SU-DHL-6 (cell line): ENCODE measurements at regions not wholly inside any gene's neighbourhood (a gene's known extent, or its start where the extent isn't known, plus 50 kb on each side); places are given as distances from the start of the nearest gene placed in this dataset.

Source experiments
- H2AFZ ChIP-seq: fragments of 200-600 bp; sonication (generic); 2 replicates; pipeline ENCODE4 v1.6.1; 2014; ENCODE audit warnings: low read depth, mild to moderate bottlenecking, moderate library complexity, mixed read lengths, antibody characterized with exemption, low read length; ENCODE audit not compliant: severe bottlenecking
- H3F3A ChIP-seq: fragments of 200-600 bp; shearing (Covaris generic); 2 replicates; pipeline ENCODE4 v1.6.0; 2016; ENCODE audit warnings: antibody characterized with exemption, mild to moderate bottlenecking; ENCODE audit not compliant: insufficient read depth
- H3K27ac ChIP-seq: fragments of 200-600 bp; sonication (generic); 2 replicates; pipeline ENCODE4 v1.5.1; 2016; ENCODE audit warnings: low read depth, mild to moderate bottlenecking, low read length, moderate library complexity, mixed read lengths
- H3K27me3 ChIP-seq: fragments of 200-600 bp; sonication (generic), shearing (Covaris generic); 2 replicates; pipeline ENCODE4 v1.6.0; 2014; ENCODE audit warnings: mild to moderate bottlenecking, low read length
- H3K36me3 ChIP-seq: fragments of 200-600 bp; sonication (generic); 2 replicates; pipeline ENCODE4 v1.6.1; 2014; ENCODE audit warnings: mild to moderate bottlenecking, low read length, mixed read lengths
- H3K4me2 ChIP-seq: fragments of 300-600, 200-600 bp; shearing (Covaris generic), sonication (generic); 2 replicates; pipeline ENCODE4 v1.6.0; 2014; ENCODE audit warnings: low read length, low read depth, mild to moderate bottlenecking; ENCODE audit not compliant: poor library complexity, severe bottlenecking
- H3K4me3 ChIP-seq: fragments of 200-600 bp; sonication (generic); 2 replicates; pipeline ENCODE4 v1.5.1; 2014; ENCODE audit warnings: antibody characterized with exemption, low read length, mild to moderate bottlenecking, mixed read lengths; ENCODE audit not compliant: insufficient read depth, poor library complexity, severe bottlenecking
- H3K79me2 ChIP-seq: fragments of 200-600 bp; sonication (generic); 2 replicates; pipeline ENCODE4 v1.6.1; 2014; ENCODE audit warnings: mild to moderate bottlenecking, low read length, moderate library complexity; ENCODE audit not compliant: insufficient read depth
- H3K9ac ChIP-seq: fragments of 200-600 bp; sonication (generic); 2 replicates; pipeline ENCODE4 v1.7.0; 2014; ENCODE audit warnings: mild to moderate bottlenecking, low read length
- H3K9me2 ChIP-seq: fragments of 200-600 bp; sonication (generic); replicated peaks from 2 replicates; pipeline ENCODE4 v1.6.1; 2014; ENCODE audit warnings: low read length; ENCODE audit not compliant: insufficient read depth
- H3K9me3 ChIP-seq: fragments of 200-600 bp; sonication (generic); 2 replicates; pipeline ENCODE4 v1.6.1; 2014; ENCODE audit warnings: low read length, mixed read lengths; ENCODE audit not compliant: insufficient read depth
- H4K20me1 ChIP-seq: fragments of 200-600 bp; sonication (generic); 2 replicates; pipeline ENCODE4 v1.6.1; 2014; ENCODE audit warnings: low read depth, mild to moderate bottlenecking, antibody characterized with exemption, low read length, moderate library complexity, mixed read lengths
- EZH2phosphoT487 ChIP-seq: fragments of 200-600 bp; sonication (generic), shearing (Covaris generic); conservative IDR thresholded peaks from 2 replicates; pipeline ENCODE4 v1.6.1; 2018; ENCODE audit warnings: mild to moderate bottlenecking, antibody characterized with exemption, low read length, moderate library complexity, mixed read lengths
- TF ChIP-seq, protein P1 (sequence below): fragments of 200-600 bp; sonication (generic); IDR thresholded peaks from one replicate; pipeline ENCODE4 v1.5.1; 2017; ENCODE audit warnings: antibody characterized with exemption, mild to moderate bottlenecking, low read length, moderate library complexity; ENCODE audit not compliant: insufficient read depth, poor library complexity, severe bottlenecking

DNA sequence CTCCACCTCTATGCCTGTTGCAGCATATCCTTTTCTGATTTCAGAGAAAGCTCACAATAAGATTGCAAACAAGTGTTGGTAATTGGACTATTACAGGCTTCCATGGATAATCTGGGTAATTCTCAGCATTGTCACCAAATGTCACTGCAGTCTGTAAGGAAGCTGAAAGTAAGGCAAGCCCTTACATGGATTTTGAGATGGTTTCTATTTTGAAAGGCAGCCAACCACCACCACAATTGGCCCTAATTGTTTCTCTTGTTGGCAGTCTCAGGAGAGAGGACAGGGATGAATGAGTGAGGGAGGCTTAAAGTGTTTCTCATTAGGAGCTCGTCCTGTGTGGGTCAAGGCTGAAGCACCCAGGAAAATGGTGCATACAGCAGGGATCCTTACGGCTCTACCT is 879.9 kb downstream of the TUSC7 start:
- TF ChIP-seq, protein P1, sequence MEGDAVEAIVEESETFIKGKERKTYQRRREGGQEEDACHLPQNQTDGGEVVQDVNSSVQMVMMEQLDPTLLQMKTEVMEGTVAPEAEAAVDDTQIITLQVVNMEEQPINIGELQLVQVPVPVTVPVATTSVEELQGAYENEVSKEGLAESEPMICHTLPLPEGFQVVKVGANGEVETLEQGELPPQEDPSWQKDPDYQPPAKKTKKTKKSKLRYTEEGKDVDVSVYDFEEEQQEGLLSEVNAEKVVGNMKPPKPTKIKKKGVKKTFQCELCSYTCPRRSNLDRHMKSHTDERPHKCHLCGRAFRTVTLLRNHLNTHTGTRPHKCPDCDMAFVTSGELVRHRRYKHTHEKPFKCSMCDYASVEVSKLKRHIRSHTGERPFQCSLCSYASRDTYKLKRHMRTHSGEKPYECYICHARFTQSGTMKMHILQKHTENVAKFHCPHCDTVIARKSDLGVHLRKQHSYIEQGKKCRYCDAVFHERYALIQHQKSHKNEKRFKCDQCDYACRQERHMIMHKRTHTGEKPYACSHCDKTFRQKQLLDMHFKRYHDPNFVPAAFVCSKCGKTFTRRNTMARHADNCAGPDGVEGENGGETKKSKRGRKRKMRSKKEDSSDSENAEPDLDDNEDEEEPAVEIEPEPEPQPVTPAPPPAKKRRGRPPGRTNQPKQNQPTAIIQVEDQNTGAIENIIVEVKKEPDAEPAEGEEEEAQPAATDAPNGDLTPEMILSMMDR, result no peak
- TF ChIP-seq EZH2phosphoT487, result no peak
- Histone ChIP-seq H2AFZ (no peak overlapping the region), H3K4me3 (no peak overlapping the region), H3K9me3 (no peaks in the 10 kb centered on the region), H3F3A (no peaks in the 10 kb centered on the region), H3K36me3 (no peaks in the 10 kb centered on the region), H3K4me2 (no peak overlapping the region), H3K79me2 (no peaks in the 10 kb centered on the region), H3K9me2 (no peaks in the 10 kb centered on the region), H3K9ac (no peak overlapping the region), H3K27me3 (no peaks in the 10 kb centered on the region), H3K27ac (no peak overlapping the region), H4K20me1 (no peaks in the 10 kb centered on the region)

DNA sequence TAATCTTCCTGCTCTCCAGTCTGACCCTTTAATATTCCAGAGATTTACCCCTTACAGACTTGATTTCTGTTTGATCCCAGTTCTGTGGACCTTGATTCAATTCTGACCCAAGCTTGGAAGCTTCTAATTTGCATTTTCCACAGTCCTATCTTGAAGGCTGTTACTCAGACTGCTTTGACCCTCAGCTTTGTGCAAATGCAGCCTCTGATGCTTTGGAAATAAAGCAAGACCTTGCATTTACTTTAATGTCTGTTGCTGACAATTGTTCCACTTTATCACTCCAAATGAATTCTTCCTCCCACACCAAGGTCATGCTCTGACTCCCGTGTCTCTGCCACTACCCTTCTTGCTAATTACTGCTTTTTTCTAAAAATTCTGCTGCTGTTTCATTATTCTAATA is 886.0 kb downstream of the TUSC7 start:
- no peak overlapping the region for H3K27ac ChIP-seq
- no peaks in the 10 kb centered on the region for H3K27me3 ChIP-seq
- H3K9me3 ChIP-seq, result no peaks in the 10 kb centered on the region
- H4K20me1 ChIP-seq, result no peaks in the 10 kb centered on the region
- H3K36me3 ChIP-seq, result no peaks in the 10 kb centered on the region
- no peaks in the 10 kb centered on the region for H3K79me2 ChIP-seq
- H3K4me2 ChIP-seq, result no peak overlapping the region
- TF ChIP-seq EZH2phosphoT487, result no peak
- TF ChIP-seq, protein P1, result no peak
- no peak overlapping the region for H3K4me3 ChIP-seq
- H2AFZ ChIP-seq, result no peak overlapping the region
- no peaks in the 10 kb centered on the region for H3F3A ChIP-seq
- no peak overlapping the region for H3K9ac ChIP-seq
- no peaks in the 10 kb centered on the region for H3K9me2 ChIP-seq

GRCh38 chr3:117596503-117596902 is 886.9 kb downstream of the TUSC7 start:
- Histone ChIP-seq H3F3A (no peaks in the 10 kb centered on the region), H3K36me3 (no peaks in the 10 kb centered on the region), H3K4me3 (no peak overlapping the region), H2AFZ (no peak overlapping the region), H3K4me2 (no peak overlapping the region), H3K79me2 (no peaks in the 10 kb centered on the region), H3K27ac (no peak overlapping the region), H3K27me3 (no peaks in the 10 kb centered on the region), H3K9me2 (no peaks in the 10 kb centered on the region), H3K9ac (no peak overlapping the region), H4K20me1 (no peaks in the 10 kb centered on the region), H3K9me3 (no peaks in the 10 kb centered on the region)
- TF ChIP-seq EZH2phosphoT487, result no peak
- TF ChIP-seq, protein P1, result no peak
